Astrocyte (in vitro differentiated cells and primary cell): ENCODE measurements at regions not wholly inside any gene's neighbourhood (a gene's known extent, or its start where the extent isn't known, plus 50 kb on each side); places are given as distances from the start of the nearest gene placed in this dataset.

Experiments
- DNase-seq: peaks from one replicate; pipeline ENCODE4 v3.0.0-alpha.2; 2010; ENCODE audit warnings: low read depth
- FAIRE-seq: peaks from 2 replicates; lab custom pipeline; 2011; peaks lifted over from hg19 to GRCh38; lab: Jason Lieb, UNC
- H2AFZ ChIP-seq: 2 replicates; pipeline ENCODE4 v1.6.0; 2012; ENCODE audit warnings: low read depth, low read length, inconsistent platforms
- H3K27ac ChIP-seq: 2 replicates; pipeline ENCODE4 v1.5.1; 2011; ENCODE audit warnings: low read depth, low read length, inconsistent platforms
- H3K27me3 ChIP-seq: 2 replicates; pipeline ENCODE4 v1.6.0; 2011; ENCODE audit warnings: low read length, inconsistent platforms; ENCODE audit not compliant: insufficient read depth
- H3K36me3 ChIP-seq: 2 replicates; pipeline ENCODE4 v1.5.1; 2011; ENCODE audit warnings: low read length, inconsistent platforms; ENCODE audit not compliant: insufficient read depth
- H3K4me1 ChIP-seq: 2 replicates; pipeline ENCODE4 v1.5.1; 2011; ENCODE audit warnings: low read length, inconsistent platforms; ENCODE audit not compliant: insufficient read depth
- H3K4me2 ChIP-seq: 2 replicates; pipeline ENCODE4 v1.6.0; 2012; ENCODE audit warnings: low read length, inconsistent platforms
- H3K4me3 ChIP-seq: 2 replicates; pipeline ENCODE4 v1.5.1; 2011; ENCODE audit warnings: low read depth, mild to moderate bottlenecking, low read length, inconsistent platforms; ENCODE audit not compliant: insufficient read depth
- H3K79me2 ChIP-seq: 2 replicates; pipeline ENCODE4 v1.6.0; 2012; ENCODE audit warnings: mild to moderate bottlenecking, low read length, inconsistent platforms; ENCODE audit not compliant: insufficient read depth
- H3K9ac ChIP-seq: 2 replicates; pipeline ENCODE4 v1.6.0; 2012; ENCODE audit warnings: mild to moderate bottlenecking, low read length, inconsistent platforms
- H3K9me3 ChIP-seq: 2 replicates; pipeline ENCODE4 v1.5.1; 2012; ENCODE audit warnings: low read depth, mild to moderate bottlenecking, low read length, inconsistent platforms; ENCODE audit not compliant: insufficient read depth
- H4K20me1 ChIP-seq: 2 replicates; pipeline ENCODE4 v1.6.0; 2012; ENCODE audit warnings: low read length, inconsistent platforms; ENCODE audit not compliant: insufficient read depth
- H3K27ac Mint-ChIP-seq: one replicate; pipeline ENCODE4 v1.8.0; 2021; ENCODE audit warnings: mild to moderate bottlenecking, mixed read lengths; ENCODE audit not compliant: unreplicated experiment
- H3K27me3 Mint-ChIP-seq: one replicate; pipeline ENCODE4 v1.8.0; 2021; ENCODE audit warnings: low read depth, mixed read lengths; ENCODE audit not compliant: unreplicated experiment
- H3K36me3 Mint-ChIP-seq: one replicate; pipeline ENCODE4 v1.8.0; 2021; ENCODE audit warnings: low read depth, mixed read lengths; ENCODE audit not compliant: unreplicated experiment
- H3K4me1 Mint-ChIP-seq: one replicate; pipeline ENCODE4 v1.8.0; 2021; ENCODE audit warnings: low read depth, mixed read lengths; ENCODE audit not compliant: unreplicated experiment
- H3K4me3 Mint-ChIP-seq: one replicate; pipeline ENCODE4 v1.8.0; 2021; ENCODE audit warnings: mild to moderate bottlenecking, moderate library complexity, mixed read lengths; ENCODE audit not compliant: unreplicated experiment
- H3K9me3 Mint-ChIP-seq: one replicate; pipeline ENCODE4 v1.8.0; 2021; ENCODE audit warnings: mild to moderate bottlenecking, mixed read lengths; ENCODE audit not compliant: unreplicated experiment
- CTCF ChIP-seq: IDR thresholded peaks from 2 replicates; pipeline ENCODE4 v1.5.1; 2011; ENCODE audit warnings: low read depth, mild to moderate bottlenecking, inconsistent platforms, low read length, moderate library complexity; ENCODE audit not compliant: insufficient read depth
- EZH2 ChIP-seq: IDR thresholded peaks from 2 replicates; pipeline ENCODE4 v1.6.1; 2012; ENCODE audit warnings: mild to moderate bottlenecking, low read length, inconsistent platforms; ENCODE audit not compliant: insufficient read depth

- Histone ChIP-seq H3K4me1 (no peaks in the 10 kb centered on the region), H3K36me3 (no peaks in the 10 kb centered on the region), H3K9ac (no peak overlapping the region), H3K4me3 (no peak overlapping the region), H3K4me2 (no peak overlapping the region), H3K27ac (no peak overlapping the region), H4K20me1 (no peaks in the 10 kb centered on the region), H3K27me3 (no peaks in the 10 kb centered on the region), H3K9me3 (no peaks in the 10 kb centered on the region), H2AFZ (no peak overlapping the region), H3K79me2 (no peaks in the 10 kb centered on the region)
- Mint-ChIP-seq H3K36me3 (no peaks in the 10 kb centered on the region), H3K27me3 (no peaks in the 10 kb centered on the region), H3K4me3 (no peak overlapping the region), H3K4me1 (no peaks in the 10 kb centered on the region), H3K9me3 (peaks cover 10% of the 10 kb centered on the region), H3K27ac (no peak overlapping the region)
- TF ChIP-seq EZH2 (no peak), CTCF (no peak)
- no peak for DNase-seq
- FAIRE-seq = no peak
Observed at GRCh38 chr13:51534041-51534817, 50.0 kb upstream of the WDFY2 start.
